ENCODE measurements at regions not wholly inside any gene's neighbourhood (a gene's known extent, or its start where the extent isn't known, plus 50 kb on each side); places are given as distances from the start of the nearest gene placed in this dataset.

DNA sequence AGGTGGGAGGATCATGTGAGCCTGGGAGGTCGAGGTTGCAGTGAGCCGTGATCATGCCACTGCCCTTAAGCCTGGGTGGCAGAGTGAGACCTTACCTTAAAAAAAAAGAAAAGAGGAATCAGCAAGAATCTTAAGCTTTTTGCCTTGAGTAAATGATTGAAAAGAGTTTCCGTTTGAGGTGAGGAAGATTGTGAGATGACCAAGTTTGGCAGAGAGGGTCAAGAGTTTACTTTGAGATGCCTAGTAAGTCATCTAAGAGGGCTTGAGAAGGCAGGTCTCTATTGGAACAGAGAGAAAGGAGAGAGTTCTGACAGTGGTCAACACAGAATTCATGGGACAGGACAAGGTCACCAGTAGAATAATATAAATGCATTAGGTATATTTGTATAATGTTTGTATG, 572.1 kb downstream of the TLE4 start:
- DNase-seq (ENCODE audit: low spot score), result no peak

DNA sequence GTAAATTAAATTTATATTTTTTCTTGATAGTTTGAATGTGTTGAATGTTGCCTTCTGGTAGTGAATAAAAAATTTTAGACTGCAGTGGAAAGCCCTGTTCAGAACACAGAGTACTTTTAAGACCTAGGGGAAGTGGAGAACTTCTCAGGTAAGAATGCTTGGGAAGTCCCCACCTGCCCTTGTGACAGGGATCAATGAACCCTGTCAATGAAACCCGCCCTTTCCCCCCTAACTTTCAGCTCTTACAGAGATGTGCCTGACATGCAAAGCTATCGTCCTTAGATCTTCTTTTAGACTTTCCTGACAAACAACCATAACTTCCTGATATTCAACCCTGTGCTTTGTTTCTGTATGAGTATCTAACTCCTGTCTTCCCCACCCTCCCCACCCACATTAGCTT, 562.7 kb downstream of the TLE4 start:
- DNase-seq (ENCODE audit: low spot score), result no peak

DNA sequence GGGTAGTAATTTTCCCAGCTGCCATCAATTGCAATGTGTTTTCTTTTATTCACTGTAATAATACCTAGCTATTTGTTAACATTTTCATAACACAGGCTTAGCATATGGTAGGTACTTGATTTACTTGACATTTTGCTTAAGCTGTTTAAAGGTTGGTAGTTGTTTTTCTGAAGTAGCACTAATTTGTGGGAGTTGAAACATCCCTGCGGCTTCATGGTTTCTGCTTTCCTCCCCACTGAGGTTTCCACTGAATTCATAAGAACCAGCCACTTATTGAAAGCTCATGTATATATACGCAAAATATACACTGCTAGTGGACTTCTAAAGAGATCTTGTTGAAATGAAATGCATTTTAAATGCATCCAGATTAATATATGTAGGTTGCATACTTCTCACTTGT, 559.9 kb downstream of the TLE4 start:
- DNase-seq (ENCODE audit: low spot score), result no peak

DNA sequence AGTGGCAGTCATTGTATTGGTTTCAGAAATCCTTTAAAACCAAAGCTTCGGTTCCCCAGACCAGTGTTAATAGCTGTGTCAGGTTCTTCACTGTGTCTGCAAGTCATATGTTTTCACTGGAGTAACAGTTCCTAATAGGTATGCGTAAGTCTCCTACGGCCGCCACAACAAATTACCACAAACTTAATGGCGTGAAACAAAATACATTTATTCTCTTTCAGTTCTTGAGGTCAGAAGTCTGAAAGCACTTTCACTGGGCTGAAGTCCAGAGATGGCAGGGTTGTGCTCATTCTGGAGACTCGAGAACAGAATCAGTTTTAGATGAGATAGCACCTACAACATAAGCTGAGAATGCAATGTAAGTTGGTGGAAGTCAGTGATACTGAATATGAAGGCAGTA, 556.2 kb downstream of the TLE4 start:
- DNase-seq (ENCODE audit: low spot score), result no peak

DNA sequence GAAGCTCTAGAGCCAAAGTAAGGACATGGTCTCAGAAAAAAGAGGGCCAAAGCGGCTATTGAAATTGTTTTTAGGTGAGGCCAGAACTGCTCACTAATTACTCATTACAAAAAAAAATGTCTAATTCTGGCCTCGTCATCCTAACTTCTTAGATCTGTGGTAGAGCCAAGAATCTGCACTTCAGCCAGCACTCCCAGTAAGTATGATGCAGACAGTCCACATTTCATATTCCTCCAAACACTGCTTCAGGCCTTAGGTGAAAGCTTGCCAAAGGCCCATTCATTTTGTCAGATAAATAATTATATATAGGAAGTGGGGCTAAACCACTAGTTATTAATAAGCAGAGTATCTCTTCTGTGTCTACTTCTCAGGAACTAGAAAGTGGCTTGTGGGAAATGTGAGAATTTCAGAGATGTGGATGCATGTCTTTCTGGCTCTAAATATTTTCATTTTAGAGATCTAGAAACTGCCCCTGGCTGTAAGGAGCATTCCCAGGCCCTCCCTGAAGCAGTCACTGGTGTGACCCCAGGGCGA, 554.0 kb downstream of the TLE4 start:
- DNase-seq (ENCODE audit: low spot score), result no peak

DNA sequence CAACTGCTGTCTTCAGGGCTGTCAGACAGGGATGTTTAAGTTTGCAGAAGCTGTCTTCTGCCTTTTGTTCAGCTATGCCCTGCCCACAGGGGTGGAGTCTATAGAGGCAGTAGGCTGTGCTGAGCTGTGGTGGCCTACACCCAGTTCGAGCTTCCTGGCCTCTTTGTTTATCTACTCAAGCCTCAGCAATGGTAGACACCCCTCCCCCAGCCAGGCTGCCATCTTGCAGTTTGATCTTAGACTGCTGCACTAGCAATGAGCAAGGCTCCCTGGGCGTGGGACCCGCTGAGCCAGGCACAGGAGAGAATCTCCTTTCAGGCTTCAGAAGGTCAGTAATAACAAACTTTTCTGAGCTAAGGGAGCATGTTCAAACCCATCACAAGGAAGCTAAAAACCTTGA, 545.3 kb downstream of the TLE4 start:
- DNase-seq (ENCODE audit: low spot score), result no peak

DNA sequence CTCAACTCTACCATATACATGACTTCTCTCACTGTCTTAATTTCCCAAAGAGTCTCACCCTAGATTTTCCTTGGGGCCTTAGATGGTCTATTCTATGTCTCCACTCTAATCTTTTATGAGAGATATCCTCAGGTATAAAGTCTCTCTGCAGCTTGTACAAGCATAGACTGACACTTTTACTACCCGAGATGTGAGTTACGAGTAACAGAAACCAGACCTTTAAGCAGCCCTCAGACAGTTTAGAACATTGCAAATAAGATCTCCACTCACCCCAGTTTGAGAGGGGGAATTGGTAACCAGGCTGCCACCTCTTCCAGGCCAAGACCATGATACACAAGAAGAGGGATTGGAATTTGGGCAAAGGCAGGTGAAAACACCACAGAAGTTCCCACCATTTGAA, 542.5 kb downstream of the TLE4 start:
- no peak for DNase-seq (ENCODE audit: low spot score)

DNA sequence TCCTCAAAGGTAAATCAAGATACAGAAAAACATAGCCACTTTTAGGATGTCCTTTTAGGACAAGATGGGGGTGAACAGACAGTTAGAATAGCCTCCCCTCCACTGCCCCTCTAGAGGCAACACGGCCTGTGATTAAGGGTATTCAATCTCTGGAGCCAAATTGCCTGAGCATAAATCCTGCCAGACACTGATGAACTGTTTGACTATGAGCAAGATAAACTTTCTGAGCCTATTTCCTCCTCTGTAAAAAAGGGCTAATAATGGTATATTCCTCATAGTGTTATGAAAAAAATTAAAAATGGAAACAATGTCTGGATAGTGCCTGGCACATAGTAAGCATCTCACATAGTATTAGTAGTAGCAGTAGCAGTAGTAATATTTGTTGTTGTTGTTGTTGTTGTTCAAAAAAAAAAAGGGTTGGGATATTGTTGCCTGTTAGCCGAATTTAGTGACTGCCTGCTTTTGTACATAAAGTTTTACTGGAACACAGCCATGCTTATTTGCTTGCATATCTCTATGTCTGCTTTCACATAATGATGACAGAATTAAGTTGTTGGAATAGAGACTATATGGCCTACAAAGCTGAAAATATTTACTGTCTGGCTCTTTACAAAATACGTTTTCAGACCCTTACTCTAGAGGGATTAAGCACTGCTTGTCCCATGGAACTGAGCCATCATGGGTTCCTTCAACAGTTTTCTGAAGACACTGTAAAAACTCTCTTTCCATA, 536.3 kb downstream of the TLE4 start:
- no peak for DNase-seq (ENCODE audit: low spot score)

DNA sequence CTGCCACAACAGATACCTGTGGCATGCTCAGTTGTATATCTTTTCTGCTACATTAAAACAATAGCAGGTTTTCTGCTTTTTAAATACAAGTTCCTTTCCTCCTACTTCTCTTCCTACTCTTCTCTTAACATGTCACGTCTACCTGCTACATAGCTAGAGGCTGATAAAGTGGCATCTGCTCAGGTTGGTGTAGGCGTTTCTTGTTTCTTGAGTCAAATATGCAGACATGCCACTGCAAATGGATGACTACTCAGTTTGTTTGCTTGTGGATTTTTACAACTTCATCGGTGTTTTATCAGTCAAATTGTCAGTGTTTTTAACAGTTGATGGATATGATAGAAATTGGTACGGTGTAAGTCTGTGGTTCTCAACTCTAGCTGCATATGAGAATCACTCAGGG, 525.7 kb downstream of the TLE4 start:
- DNase-seq (ENCODE audit: low spot score), result no peak

DNA sequence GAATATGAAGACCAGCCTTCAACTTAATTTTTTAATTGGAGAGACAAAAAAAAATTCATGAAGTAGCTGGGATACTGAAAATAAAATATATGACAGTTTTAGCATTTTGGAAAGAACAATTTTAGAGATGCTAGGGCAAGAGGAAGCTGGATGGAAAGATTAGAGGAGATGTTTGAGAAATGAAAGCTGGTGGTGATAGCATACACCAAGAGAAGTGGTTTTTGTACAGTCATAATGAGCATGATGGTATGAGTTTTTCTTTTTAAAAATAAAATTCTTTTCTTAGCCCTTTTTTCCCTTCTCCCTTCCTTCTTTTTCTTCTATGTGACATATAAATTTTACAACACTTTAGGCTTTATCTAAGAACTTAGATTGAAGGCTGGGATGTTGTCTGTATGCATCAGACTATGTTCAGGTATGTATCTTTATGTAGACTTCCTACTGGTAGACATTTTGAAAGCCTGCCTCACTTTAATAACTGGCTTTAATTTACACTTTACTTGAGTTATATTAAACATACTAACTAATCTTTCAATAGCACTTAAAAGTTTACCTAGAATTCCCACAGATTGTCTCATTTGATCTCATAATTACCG, 522.5 kb downstream of the TLE4 start:
- DNase-seq (ENCODE audit: low spot score), result no peak

DNA sequence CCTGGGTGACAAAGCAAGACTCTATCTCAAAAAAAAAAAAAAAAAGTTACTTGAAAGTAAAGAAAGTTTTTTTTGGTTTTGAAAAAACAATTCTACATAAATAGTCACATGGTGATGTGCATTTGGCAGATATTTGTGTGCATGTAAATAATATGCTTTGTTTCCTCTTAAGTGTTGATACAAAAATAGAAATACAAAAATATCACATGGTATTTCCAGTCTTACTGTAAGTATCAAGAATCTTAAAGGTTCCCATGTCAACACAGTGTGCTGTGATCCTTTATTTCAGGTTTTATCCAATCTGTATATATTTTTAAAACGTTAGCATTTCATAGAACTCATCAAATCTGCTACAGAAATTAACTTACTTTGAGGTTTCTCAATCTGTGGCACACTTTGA, 521.9 kb downstream of the TLE4 start:
- no peak for DNase-seq (ENCODE audit: low spot score)

DNA sequence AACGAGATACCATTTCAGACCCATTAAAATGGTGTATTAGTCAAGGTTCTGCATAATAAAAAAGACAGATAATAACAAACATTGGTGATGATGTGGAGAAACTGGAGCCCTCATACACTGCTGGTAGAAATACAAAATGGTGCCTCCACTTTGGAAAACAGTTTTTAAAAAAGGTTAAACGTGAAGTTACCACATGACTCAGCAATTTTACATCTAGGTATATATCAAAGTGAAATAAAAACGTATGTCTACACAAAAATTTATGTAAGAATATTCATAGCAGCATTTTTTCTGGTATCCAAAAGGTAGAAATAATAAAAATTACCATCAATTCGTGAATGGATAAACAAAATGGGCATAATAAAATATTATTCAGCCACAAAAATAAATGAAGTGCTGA, 519.8 kb downstream of the TLE4 start:
- DNase-seq (ENCODE audit: low spot score), result no peak

DNA sequence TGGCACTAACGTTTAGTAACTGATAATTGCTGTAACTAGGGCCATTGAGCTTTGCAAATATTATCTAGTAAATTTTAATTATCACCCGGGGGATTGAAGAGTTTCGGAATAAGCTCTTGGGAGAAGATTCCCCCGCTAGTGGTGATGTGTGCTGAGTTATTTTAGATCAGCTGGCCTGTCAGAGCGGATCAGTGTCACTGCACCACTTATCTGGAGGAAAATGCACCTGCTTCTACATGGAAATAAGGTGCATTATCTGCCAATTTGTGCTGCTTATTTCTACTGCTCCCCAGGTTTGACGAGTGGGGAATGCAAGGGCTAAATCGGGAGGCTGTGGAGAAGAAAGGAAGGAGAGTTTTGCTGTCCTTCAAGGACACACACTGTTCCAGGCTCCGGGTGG, 518.6 kb downstream of the TLE4 start:
- DNase-seq (ENCODE audit: low spot score), result no peak

DNA sequence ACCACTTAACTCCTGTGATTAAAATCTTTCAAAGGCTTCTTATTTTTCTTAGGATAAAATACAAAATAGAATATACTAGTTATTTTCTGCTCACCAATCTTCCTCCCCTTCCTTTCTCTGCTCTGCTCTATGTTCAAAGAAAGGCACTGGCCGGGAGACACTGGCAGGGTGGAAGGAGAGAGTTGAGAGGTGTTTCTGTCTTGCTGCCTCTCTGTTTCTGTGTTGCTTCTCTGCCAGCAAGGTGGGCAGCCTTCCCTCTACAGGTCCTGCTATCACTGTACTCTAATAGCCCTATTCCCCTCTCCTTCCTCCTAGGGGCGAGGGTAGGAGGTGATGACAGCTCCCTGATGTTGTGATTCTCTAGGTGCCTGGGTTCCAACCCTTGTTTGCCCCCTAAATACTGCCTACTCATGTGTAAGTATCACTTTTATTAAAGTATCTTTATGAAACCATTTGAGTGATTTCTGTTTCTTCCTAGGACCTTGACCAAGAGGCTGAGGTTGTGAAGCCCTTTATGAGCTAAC, 515.1 kb downstream of the TLE4 start:
- no peak for DNase-seq (ENCODE audit: low spot score)

DNA sequence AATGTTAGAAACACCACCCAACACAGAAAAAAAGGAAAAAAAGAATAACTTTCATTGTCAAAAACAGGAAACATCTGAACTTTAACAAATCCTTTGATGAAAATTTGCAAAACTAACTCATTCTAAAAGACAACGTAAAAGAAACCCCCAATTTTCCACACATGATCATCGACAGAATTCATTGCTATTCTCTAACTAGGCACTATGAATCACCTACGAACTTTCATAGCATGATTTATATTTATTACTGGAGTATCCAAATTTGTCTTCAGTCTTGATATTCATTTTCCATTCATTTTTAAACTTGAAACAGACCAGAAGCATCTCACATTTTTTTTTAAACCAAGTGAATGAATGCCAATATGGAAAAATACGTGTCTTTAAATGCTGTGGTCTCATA, 514.6 kb downstream of the TLE4 start:
- no peak for DNase-seq (ENCODE audit: low spot score)

DNA sequence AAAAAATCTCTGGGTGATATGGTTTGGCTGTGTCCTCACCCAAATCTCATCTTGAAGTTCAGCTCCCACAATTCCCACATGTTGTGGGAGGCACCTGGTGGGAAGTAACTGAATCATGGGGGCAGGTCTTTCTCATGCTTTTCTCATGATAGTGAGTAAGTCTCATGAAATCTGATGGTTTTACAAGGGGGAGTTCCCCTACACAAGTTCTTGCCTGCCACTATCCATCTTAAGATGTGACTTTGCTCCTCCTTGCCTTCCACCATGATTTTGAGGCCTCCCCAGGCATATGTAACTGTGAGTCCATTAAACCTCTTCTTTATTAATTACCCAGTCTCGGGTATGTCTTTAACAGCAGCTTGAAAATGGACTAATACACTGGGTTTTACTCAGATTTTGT, 513.9 kb downstream of the TLE4 start:
- no peak for DNase-seq (ENCODE audit: low spot score)

DNA sequence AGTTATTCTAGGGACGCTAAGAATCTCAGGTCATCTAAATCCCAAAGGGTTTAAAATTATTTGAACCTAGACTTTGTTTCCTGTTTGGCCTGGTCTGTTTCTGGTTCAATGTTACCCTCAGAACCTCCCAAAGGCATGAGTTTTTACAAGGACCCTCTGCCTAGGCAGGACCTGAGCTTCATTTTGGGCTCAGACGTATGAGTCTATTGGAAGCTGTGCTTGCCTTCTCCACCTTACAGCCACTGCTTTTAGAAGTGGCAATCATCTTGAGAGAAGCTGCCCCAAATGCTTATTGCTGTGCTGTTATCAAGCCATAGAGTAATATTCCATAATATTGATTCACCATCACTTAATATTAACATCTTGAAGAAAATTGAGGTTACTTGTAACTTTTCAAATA, 510.4 kb downstream of the TLE4 start:
- DNase-seq (ENCODE audit: low spot score), result no peak

DNA sequence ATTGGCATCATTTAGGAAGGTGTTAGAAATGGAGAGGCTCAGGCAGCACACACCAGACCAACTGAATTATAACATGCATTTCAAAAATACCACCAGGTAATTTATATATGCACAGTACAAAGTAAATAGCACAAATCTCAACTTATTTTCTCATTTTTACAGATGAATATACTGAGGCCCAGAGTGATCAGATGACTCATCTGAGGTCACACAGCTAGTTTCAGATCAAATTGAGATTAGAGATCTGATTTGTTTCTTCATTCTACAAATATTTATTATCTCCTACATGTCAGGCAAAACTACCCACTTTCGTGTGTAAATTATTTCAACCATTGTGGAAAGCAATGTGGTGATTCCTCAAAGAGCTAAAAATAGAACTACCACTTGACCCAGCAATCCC, 507.1 kb downstream of the TLE4 start:
- no peak for DNase-seq (ENCODE audit: low spot score)

DNA sequence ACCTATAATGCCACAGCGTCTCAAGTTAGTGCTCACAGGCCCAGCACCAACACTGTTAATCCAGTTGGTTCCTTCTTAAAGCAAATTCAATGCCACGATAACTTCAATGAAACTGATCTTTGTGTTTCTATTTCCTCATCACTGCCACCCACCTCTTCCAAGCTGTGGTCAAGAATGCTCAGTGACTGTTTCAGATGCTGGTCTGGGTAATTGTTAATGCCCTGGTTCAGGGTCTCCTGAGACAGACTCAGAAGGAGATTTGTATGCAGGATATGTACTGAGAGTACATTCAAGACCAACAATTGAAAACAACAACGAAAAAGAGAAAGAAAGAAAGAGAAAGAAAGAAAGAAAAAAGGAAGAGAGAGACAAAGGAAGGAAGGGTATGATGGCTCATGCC, 505.3 kb downstream of the TLE4 start:
- no peak for DNase-seq (ENCODE audit: low spot score)

DNA sequence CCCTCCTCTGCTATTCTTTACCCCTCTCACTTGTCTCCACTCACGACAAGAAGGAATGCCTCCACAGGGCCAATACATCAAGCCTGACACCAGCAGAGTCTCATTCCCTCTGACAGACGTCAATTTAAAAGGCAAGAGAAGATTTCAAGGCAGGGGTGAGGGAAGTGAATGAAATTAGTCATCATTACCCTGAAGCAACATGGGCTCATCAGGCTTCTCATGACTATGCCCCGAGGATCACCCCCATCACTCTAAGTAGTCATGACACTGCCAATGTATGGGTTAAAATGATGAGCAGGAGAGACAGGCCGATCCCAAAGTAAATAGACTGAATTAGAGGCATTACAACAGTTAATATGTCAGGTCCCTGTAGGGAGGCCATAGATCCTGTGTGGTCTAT, 504.4 kb downstream of the TLE4 start:
- no peak for DNase-seq (ENCODE audit: low spot score)

DNA sequence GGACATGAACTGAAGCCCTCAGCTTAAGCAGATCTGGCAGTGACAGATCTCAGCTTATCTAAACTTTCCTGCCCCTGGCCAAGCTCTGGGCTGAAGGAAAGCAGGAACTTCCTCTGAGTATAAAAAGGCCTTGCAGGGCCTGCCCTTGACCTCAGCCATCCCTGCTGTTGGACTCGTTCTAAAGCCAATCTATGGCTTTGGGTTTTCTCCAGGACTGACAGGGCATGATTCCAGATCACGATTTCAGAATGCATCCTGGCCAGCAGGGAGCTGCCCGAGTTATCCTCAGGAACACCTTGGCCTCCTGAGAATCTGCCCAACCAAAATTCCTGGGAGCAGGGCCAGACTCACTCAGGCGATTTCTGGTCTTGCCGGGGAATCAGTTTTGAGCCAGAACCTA, 502.7 kb downstream of the TLE4 start:
- DNase-seq (ENCODE audit: low spot score), result no peak

DNA sequence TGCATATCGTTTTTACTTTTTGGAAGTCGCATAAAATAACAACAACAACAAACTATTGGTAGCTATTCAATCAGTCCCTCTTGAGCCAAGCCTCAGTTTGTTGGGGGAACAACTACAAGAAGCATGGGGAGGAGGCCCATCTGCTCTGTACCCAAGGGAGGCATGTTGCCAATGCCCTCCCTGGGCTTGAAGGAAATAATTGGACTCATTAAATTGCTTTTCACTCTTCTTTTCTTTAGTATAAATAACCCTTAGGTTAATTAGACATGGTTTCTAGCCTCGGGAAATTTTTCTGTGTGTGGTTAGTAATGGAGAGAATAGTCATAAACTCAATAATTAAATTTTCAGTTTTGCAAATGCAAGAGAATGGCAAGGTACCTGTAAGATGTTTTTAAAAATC, 500.7 kb downstream of the TLE4 start:
- no peak for DNase-seq (ENCODE audit: low spot score)

DNA sequence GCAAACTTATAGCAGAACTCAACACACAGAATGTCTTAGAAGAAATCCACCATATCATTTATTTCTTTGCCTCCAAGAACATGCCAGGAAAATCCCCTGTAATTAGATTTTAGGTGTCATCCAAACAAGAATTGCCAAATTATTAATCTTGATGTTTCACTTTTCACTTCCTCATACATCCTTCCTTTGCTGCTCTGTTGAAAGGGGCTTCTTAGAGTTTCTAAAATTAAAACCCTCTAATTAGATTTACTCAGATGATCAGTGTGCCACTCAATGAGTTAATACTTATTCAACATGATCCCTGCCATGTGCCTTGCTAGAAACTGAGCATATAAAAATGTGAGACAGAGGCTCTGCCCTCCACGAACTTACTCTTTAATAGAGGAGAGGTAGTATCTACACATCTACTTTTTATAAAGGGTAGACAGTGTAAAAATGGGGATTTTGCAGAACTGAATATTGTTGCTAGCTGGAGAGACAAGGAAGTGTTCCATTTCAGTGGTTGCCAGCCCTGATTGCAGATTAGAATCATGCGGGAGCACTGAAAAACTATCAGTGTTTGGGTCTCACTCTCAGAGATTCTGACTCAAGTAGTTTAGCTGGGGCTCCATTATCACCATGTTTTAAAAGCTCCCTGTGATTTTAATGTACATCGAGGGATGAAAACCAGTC, 498.4 kb downstream of the TLE4 start:
- no peak for DNase-seq (ENCODE audit: low spot score)

Measured in iPS-NIHi11 (cell line).